ENCODE measurements at regions not wholly inside any gene's neighbourhood (a gene's known extent, or its start where the extent isn't known, plus 50 kb on each side); places are given as distances from the start of the nearest gene placed in this dataset.

GRCh38 chr19:13573056-13573667 lies 66.9 kb upstream of the CACNA1A start:
- TF ChIP-seq CTCF (IDR thresholded peaks at IDR 0.05 in 8 of 11, conservative IDR thresholded peaks at IDR 0.05 in 3 of 11) (no peak), POLR2A (IDR thresholded peaks at IDR 0.05) (no peak)
